Keratinocyte (primary cell): ENCODE measurements at regions not wholly inside any gene's neighbourhood (a gene's known extent, or its start where the extent isn't known, plus 50 kb on each side); places are given as distances from the start of the nearest gene placed in this dataset.

Experiments
- DNase-seq: peaks from one replicate; pipeline ENCODE4 v3.0.0-alpha.2; 2011; ENCODE audit warnings: low read depth, missing footprints, low spot score
- FAIRE-seq: peaks from 2 replicates; lab custom pipeline; 2011; peaks lifted over from hg19 to GRCh38; lab: Jason Lieb, UNC
- H2AFZ ChIP-seq: 2 replicates; pipeline ENCODE4 v1.6.0; 2012; ENCODE audit warnings: low read length, control low read depth, inconsistent platforms; ENCODE audit not compliant: control insufficient read depth
- H3K27ac ChIP-seq: 2 replicates; pipeline ENCODE4 v1.5.1; 2011; ENCODE audit warnings: low read length; ENCODE audit not compliant: control insufficient read depth, insufficient read depth
- H3K27me3 ChIP-seq: 3 replicates; pipeline ENCODE4 v1.6.0; 2011; ENCODE audit warnings: low read length; ENCODE audit not compliant: control insufficient read depth, insufficient read depth; ENCODE audit errors: extremely low read depth
- H3K36me3 ChIP-seq, 2 experiments: 2 replicates in 1 of 2; 3 replicates in 1 of 2; pipeline ENCODE4 v1.5.1; 2011; ENCODE audit warnings: low read length in 2 of 2, mild to moderate bottlenecking in 1 of 2; ENCODE audit not compliant: control insufficient read depth in 2 of 2, insufficient read depth in 2 of 2; ENCODE audit errors: extremely low read depth in 1 of 2
- H3K4me1 ChIP-seq: 3 replicates; pipeline ENCODE4 v1.5.1; 2011; ENCODE audit warnings: low read length; ENCODE audit not compliant: control insufficient read depth, insufficient read depth; ENCODE audit errors: extremely low read depth
- H3K4me2 ChIP-seq: 3 replicates; pipeline ENCODE4 v1.6.0; 2011; ENCODE audit warnings: low read depth, low read length; ENCODE audit not compliant: control insufficient read depth, insufficient read depth; ENCODE audit errors: extremely low read depth
- H3K4me3 ChIP-seq, 3 experiments: fragments of 200-600 bp in 1 of 3; sonication (generic) in 1 of 3; 2 replicates in 2 of 3; 3 replicates in 1 of 3; pipeline ENCODE4 v1.5.1; 2011 to 2016; ENCODE audit warnings: low read length in 3 of 3, mild to moderate bottlenecking in 3 of 3, control low read depth in 2 of 3, inconsistent platforms in 1 of 3, low read depth in 1 of 3, mixed read lengths in 1 of 3, mixed run types in 1 of 3, moderate library complexity in 1 of 3; ENCODE audit not compliant: control insufficient read depth in 2 of 3, insufficient read depth in 2 of 3; ENCODE audit errors: extremely low read depth in 1 of 3
- H3K79me2 ChIP-seq: 2 replicates; pipeline ENCODE4 v1.6.0; 2012; ENCODE audit warnings: low read length; ENCODE audit not compliant: control insufficient read depth, insufficient read depth
- H3K9ac ChIP-seq: 3 replicates; pipeline ENCODE4 v1.6.0; 2011; ENCODE audit warnings: low read length; ENCODE audit not compliant: control insufficient read depth, insufficient read depth; ENCODE audit errors: extremely low read depth
- H3K9me1 ChIP-seq: 3 replicates; pipeline ENCODE4 v1.6.0; 2011; ENCODE audit warnings: low read length; ENCODE audit not compliant: control insufficient read depth, insufficient read depth; ENCODE audit errors: extremely low read depth
- H3K9me3 ChIP-seq: 2 replicates; pipeline ENCODE4 v1.5.1; 2012; ENCODE audit warnings: low read depth, low read length; ENCODE audit not compliant: control insufficient read depth
- H4K20me1 ChIP-seq: 3 replicates; pipeline ENCODE4 v1.6.0; 2011; ENCODE audit warnings: low read length; ENCODE audit not compliant: control insufficient read depth, insufficient read depth; ENCODE audit errors: extremely low read depth
- CTCF ChIP-seq, 3 experiments: IDR thresholded peaks in 1 of 3; conservative IDR thresholded peaks in 1 of 3; optimal IDR thresholded peaks in 1 of 3; 2 replicates in 2 of 3; 3 replicates in 1 of 3; pipeline versions ENCODE3 to v1.5.1; 2011; ENCODE audit warnings: low read length in 3 of 3, mild to moderate bottlenecking in 3 of 3, moderate library complexity in 2 of 3, control low read depth in 1 of 3, inconsistent platforms in 1 of 3; ENCODE audit not compliant: insufficient read depth in 2 of 3; ENCODE audit errors: extremely low read depth in 1 of 3
- EZH2 ChIP-seq: IDR thresholded peaks from one replicate; pipeline ENCODE4 v1.6.1; 2012; ENCODE audit warnings: inconsistent platforms, mild to moderate bottlenecking, low read length, moderate library complexity
- dilution Hi-C: fragments of 300-500 bp; cut with MboI; formaldehyde crosslinking; loops from one replicate; pipeline ENCODE4 v1.7.0; 2020; ENCODE audit warnings: low sequenced_read_pairs; ENCODE audit not compliant: extremely low pct_ligation_motif_present

GRCh38 chrX:42077675-42078074 lies 154.3 kb upstream of the CASK start:
- dilution Hi-C loops = no loop called here
- no peak for FAIRE-seq
- no peaks in the 10 kb centered on the region for H3K36me3 ChIP-seq
- no peaks in the 10 kb centered on the region for H3K9me1 ChIP-seq
- no peaks in the 10 kb centered on the region for H3K79me2 ChIP-seq
- H3K9ac ChIP-seq = no peak overlapping the region
- H3K9me3 ChIP-seq = no peaks in the 10 kb centered on the region
- DNase-seq = no peak
- H3K27ac ChIP-seq = no peak overlapping the region
- TF ChIP-seq CTCF (optimal IDR thresholded peaks at IDR 0.05 in 1 of 3, IDR thresholded peaks at IDR 0.05 in 1 of 3, conservative IDR thresholded peaks at IDR 0.05 in 1 of 3; ENCODE audit: extremely low read depth in 1 of 3, insufficient read depth in 2 of 3, low read length in 3 of 3) = no peak
- no peak for TF ChIP-seq EZH2
- no peak overlapping the region for H3K4me2 ChIP-seq
- no peaks in the 10 kb centered on the region for H3K27me3 ChIP-seq
- no peak overlapping the region for H3K4me3 ChIP-seq
- H2AFZ ChIP-seq = no peak overlapping the region
- no peaks in the 10 kb centered on the region for H4K20me1 ChIP-seq
- no peaks in the 10 kb centered on the region for H3K4me1 ChIP-seq

- Histone ChIP-seq H3K9me3 (no peaks in the 10 kb centered on the region), H3K4me2 (no peak overlapping the region), H3K4me1 (no peaks in the 10 kb centered on the region), H3K27me3 (no peaks in the 10 kb centered on the region), H3K36me3 (no peaks in the 10 kb centered on the region), H3K79me2 (no peaks in the 10 kb centered on the region), H3K9ac (no peak overlapping the region), H3K4me3 (no peak overlapping the region), H4K20me1 (no peaks in the 10 kb centered on the region), H3K27ac (no peak overlapping the region), H3K9me1 (no peaks in the 10 kb centered on the region), H2AFZ (no peak overlapping the region)
- no peak for TF ChIP-seq EZH2
- dilution Hi-C loops = no loop called here
- no peak for FAIRE-seq
- no peak for DNase-seq
Observed at GRCh38 chrX:42075032-42075431, 151.7 kb upstream of the CASK start.

- no peak overlapping the region for H3K4me3 ChIP-seq
- DNase-seq (no peak), FAIRE-seq (no peak)
- no peaks in the 10 kb centered on the region for H3K27me3 ChIP-seq
- no peaks in the 10 kb centered on the region for H3K9me3 ChIP-seq
- no peaks in the 10 kb centered on the region for H3K79me2 ChIP-seq
- H3K9ac ChIP-seq = no peak overlapping the region
- no peak overlapping the region for H3K4me2 ChIP-seq
- H3K36me3 ChIP-seq = no peaks in the 10 kb centered on the region
- H3K9me1 ChIP-seq = no peaks in the 10 kb centered on the region
- no peak overlapping the region for H2AFZ ChIP-seq
- no peaks in the 10 kb centered on the region for H3K4me1 ChIP-seq
- no peaks in the 10 kb centered on the region for H4K20me1 ChIP-seq
- dilution Hi-C loops = no loop called here
- H3K27ac ChIP-seq = no peak overlapping the region
- TF ChIP-seq EZH2 (no peak), CTCF (optimal IDR thresholded peaks at IDR 0.05 in 1 of 3, IDR thresholded peaks at IDR 0.05 in 1 of 3, conservative IDR thresholded peaks at IDR 0.05 in 1 of 3; ENCODE audit: extremely low read depth in 1 of 3, insufficient read depth in 2 of 3, low read length in 3 of 3) (no peak)
Observed at GRCh38 chrX:42073448-42073847, 150.1 kb upstream of the CASK start.
